DOHH2 (cell line): ENCODE measurements at regions not wholly inside any gene's neighbourhood (a gene's known extent, or its start where the extent isn't known, plus 50 kb on each side); places are given as distances from the start of the nearest gene placed in this dataset.

Experiments used
- EZH2phosphoT487 ChIP-seq: fragments of 200-600 bp; sonication (generic); IDR thresholded peaks from 2 replicates; pipeline ENCODE4 v1.6.1; 2017; ENCODE audit warnings: borderline replicate concordance, mild to moderate bottlenecking, antibody characterized with exemption, low read length, moderate library complexity, mixed read lengths
- TF ChIP-seq, protein P1 (sequence below): fragments of 200-600 bp; sonication (generic); IDR thresholded peaks from one replicate; pipeline ENCODE4 v1.5.1; 2014; ENCODE audit warnings: antibody characterized with exemption, mild to moderate bottlenecking, low read depth, low read length; ENCODE audit not compliant: poor library complexity, severe bottlenecking

DNA sequence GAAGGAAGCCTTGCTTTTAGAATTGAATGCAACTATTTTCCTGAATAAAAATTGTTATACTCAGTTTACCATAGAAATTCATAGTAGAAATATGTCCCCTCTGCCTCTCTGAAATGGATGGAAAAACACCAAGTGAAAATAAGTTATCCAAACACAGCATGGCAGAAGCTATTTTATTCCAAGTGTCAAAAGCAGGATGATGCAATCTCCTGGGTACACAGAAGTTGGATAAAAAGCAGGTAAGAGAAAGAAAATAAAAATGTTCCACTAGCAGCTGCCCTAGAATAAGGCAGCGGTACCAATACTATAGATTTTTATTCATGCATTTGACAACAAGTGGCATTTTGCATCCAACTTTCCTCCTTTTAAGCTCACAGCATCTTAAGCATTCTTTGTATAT is 89.0 kb upstream of the TENT5D start:
- TF ChIP-seq, protein P1, sequence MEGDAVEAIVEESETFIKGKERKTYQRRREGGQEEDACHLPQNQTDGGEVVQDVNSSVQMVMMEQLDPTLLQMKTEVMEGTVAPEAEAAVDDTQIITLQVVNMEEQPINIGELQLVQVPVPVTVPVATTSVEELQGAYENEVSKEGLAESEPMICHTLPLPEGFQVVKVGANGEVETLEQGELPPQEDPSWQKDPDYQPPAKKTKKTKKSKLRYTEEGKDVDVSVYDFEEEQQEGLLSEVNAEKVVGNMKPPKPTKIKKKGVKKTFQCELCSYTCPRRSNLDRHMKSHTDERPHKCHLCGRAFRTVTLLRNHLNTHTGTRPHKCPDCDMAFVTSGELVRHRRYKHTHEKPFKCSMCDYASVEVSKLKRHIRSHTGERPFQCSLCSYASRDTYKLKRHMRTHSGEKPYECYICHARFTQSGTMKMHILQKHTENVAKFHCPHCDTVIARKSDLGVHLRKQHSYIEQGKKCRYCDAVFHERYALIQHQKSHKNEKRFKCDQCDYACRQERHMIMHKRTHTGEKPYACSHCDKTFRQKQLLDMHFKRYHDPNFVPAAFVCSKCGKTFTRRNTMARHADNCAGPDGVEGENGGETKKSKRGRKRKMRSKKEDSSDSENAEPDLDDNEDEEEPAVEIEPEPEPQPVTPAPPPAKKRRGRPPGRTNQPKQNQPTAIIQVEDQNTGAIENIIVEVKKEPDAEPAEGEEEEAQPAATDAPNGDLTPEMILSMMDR: no peak
- no peak for TF ChIP-seq EZH2phosphoT487
